ENCODE measurements at regions not wholly inside any gene's neighbourhood (a gene's known extent, or its start where the extent isn't known, plus 50 kb on each side); places are given as distances from the start of the nearest gene placed in this dataset.
"Not testable (repeated sequence)": the region's sequence is repeated elsewhere in the genome, so short reads cannot be mapped to it uniquely, and the experiment has no call there.

- Mint-ChIP-seq H3K27ac (no peak overlapping the region), H3K4me1 (no peaks in the 10 kb centered on the region), H3K4me3 (no peak overlapping the region), H3K27me3 (no peaks in the 10 kb centered on the region), H3K9me3 (peaks cover 0 to 4% (median 0%) of the 10 kb centered on the region in 9 donors), H3K36me3 (no peaks in the 10 kb centered on the region)
- DNase-seq, result no peak
- POLR2A ChIA-PET, result no interaction called here
- no peak for ATAC-seq
Observed at GRCh38 chrX:116318672-116319071, 117.7 kb upstream of the SLC6A14 start.

GRCh38 chrX:116321711-116322110, 114.7 kb upstream of the SLC6A14 start:
- ATAC-seq (no peak), DNase-seq (no peak)
- H3K27ac Mint-ChIP-seq, result no peak overlapping the region
- H3K9me3 Mint-ChIP-seq, result no peaks in the 10 kb centered on the region
- POLR2A ChIA-PET, result no interaction called here
- H3K4me1 Mint-ChIP-seq, result no peaks in the 10 kb centered on the region
- H3K4me3 Mint-ChIP-seq, result no peak overlapping the region
- no peaks in the 10 kb centered on the region for H3K27me3 Mint-ChIP-seq
- no peaks in the 10 kb centered on the region for H3K36me3 Mint-ChIP-seq

- peak overlapping the region in 1 of 10 donors; percentile 9 for H3K27ac Mint-ChIP-seq
- ATAC-seq, H3K4me3 Mint-ChIP-seq, H3K4me1 Mint-ChIP-seq, POLR2A ChIA-PET, DNase-seq, H3K9me3 Mint-ChIP-seq, H3K27me3 Mint-ChIP-seq, H3K36me3 Mint-ChIP-seq: not testable (repeated sequence)
Observed at GRCh38 chrX:116332026-116332425, 104.4 kb upstream of the SLC6A14 start.

- POLR2A ChIA-PET, H3K36me3 Mint-ChIP-seq, H3K9me3 Mint-ChIP-seq, DNase-seq, ATAC-seq, H3K27me3 Mint-ChIP-seq, H3K27ac Mint-ChIP-seq, H3K4me3 Mint-ChIP-seq, H3K4me1 Mint-ChIP-seq: not testable (repeated sequence)
Observed at GRCh38 chrX:116334797-116335196, 101.6 kb upstream of the SLC6A14 start.

- no peak for DNase-seq
- H3K36me3 Mint-ChIP-seq, result no peaks in the 10 kb centered on the region
- H3K27me3 Mint-ChIP-seq, result no peaks in the 10 kb centered on the region
- POLR2A ChIA-PET, result no interaction called here
- no peaks in the 10 kb centered on the region for H3K4me1 Mint-ChIP-seq
- peaks cover 0 to 3% (median 0%) of the 10 kb centered on the region in 9 donors for H3K9me3 Mint-ChIP-seq
- no peak overlapping the region for H3K27ac Mint-ChIP-seq
- no peak overlapping the region for H3K4me3 Mint-ChIP-seq
- ATAC-seq, result no peak
Observed at GRCh38 chrX:116339407-116339806, 97.0 kb upstream of the SLC6A14 start.

GRCh38 chrX:116342903-116343302, 93.5 kb upstream of the SLC6A14 start:
- no peak for ATAC-seq
- no peak overlapping the region for H3K27ac Mint-ChIP-seq

GRCh38 chrX:116345958-116346357, 90.4 kb upstream of the SLC6A14 start:
- POLR2A ChIA-PET, result no interaction called here
- Mint-ChIP-seq H3K27me3 (no peaks in the 10 kb centered on the region), H3K27ac (no peak overlapping the region), H3K36me3 (no peaks in the 10 kb centered on the region), H3K9me3 (peaks cover 0 to 4% (median 0%) of the 10 kb centered on the region in 9 donors), H3K4me3 (no peak overlapping the region), H3K4me1 (no peaks in the 10 kb centered on the region)
- ATAC-seq (no peak), DNase-seq (no peak)

More at GRCh38 chrX:116342903-116343302, 93.5 kb upstream of the SLC6A14 start:
- Mint-ChIP-seq H3K4me1 (no peaks in the 10 kb centered on the region), H3K4me3 (no peak overlapping the region), H3K27me3 (no peaks in the 10 kb centered on the region), H3K9me3 (peaks cover 0 to 1% (median 0%) of the 10 kb centered on the region in 9 donors), H3K36me3 (no peaks in the 10 kb centered on the region)
- POLR2A ChIA-PET, result no interaction called here
- no peak for DNase-seq

GRCh38 chrX:116357329-116357728, 79.1 kb upstream of the SLC6A14 start:
- Mint-ChIP-seq H3K9me3 (no peaks in the 10 kb centered on the region), H3K4me3 (no peak overlapping the region), H3K4me1 (no peaks in the 10 kb centered on the region), H3K36me3 (no peaks in the 10 kb centered on the region), H3K27ac (no peak overlapping the region), H3K27me3 (no peaks in the 10 kb centered on the region)
- POLR2A ChIA-PET, result no interaction called here
- DNase-seq (no peak), ATAC-seq (no peak)

GRCh38 chrX:116378961-116379360, 57.4 kb upstream of the SLC6A14 start:
- POLR2A ChIA-PET, result no interaction called here
- Mint-ChIP-seq H3K4me3 (no peak overlapping the region), H3K9me3 (peaks cover 0 to 5% (median 0%) of the 10 kb centered on the region in 9 donors), H3K27me3 (no peaks in the 10 kb centered on the region), H3K27ac (no peak overlapping the region), H3K36me3 (no peaks in the 10 kb centered on the region), H3K4me1 (no peaks in the 10 kb centered on the region)
- ATAC-seq (no peak), DNase-seq (no peak)

GRCh38 chrX:116379854-116380253, 56.6 kb upstream of the SLC6A14 start:
- H3K4me1 Mint-ChIP-seq, result no peaks in the 10 kb centered on the region

GRCh38 chrX:116384406-116384954, 51.9 kb upstream of the SLC6A14 start:
- Mint-ChIP-seq H3K9me3 (peaks cover 0 to 5% (median 0%) of the 10 kb centered on the region in 9 donors), H3K4me3 (no peak overlapping the region), H3K4me1 (no peaks in the 10 kb centered on the region), H3K36me3 (no peaks in the 10 kb centered on the region), H3K27me3 (no peaks in the 10 kb centered on the region), H3K27ac (no peak overlapping the region)
- DNase-seq (no peak), ATAC-seq (no peak)
- POLR2A ChIA-PET, result no interaction called here

More at GRCh38 chrX:116379854-116380253, 56.6 kb upstream of the SLC6A14 start:
- Mint-ChIP-seq H3K36me3 (no peaks in the 10 kb centered on the region), H3K9me3 (peaks cover 0 to 5% (median 0%) of the 10 kb centered on the region in 9 donors), H3K27me3 (no peaks in the 10 kb centered on the region), H3K27ac (no peak overlapping the region), H3K4me3 (no peak overlapping the region)
- ATAC-seq, result no peak
- POLR2A ChIA-PET, result no interaction called here
- no peak for DNase-seq
